H1 (cell line): ENCODE measurements at regions not wholly inside any gene's neighbourhood (a gene's known extent, or its start where the extent isn't known, plus 50 kb on each side); places are given as distances from the start of the nearest gene placed in this dataset.

ENCODE experiments used
- CTCF ChIA-PET: fragments of 300-600 bp; sonication (Branson Sonifier 250); formaldehyde crosslinking; loops from one replicate; lab custom pipeline; 2021; ENCODE audit not compliant: partially characterized antibody; lab: Charles Lee
- POLR2A ChIA-PET: fragments of 300-600 bp; sonication (Branson Sonifier 250); formaldehyde crosslinking; loops from one replicate; lab custom pipeline; 2021; ENCODE audit warnings: inconsistent platforms; ENCODE audit not compliant: partially characterized antibody; lab: Charles Lee
- DNase-seq, 2 experiments: peaks; one replicate each; pipeline versions ENCODE4 v3.0.0 to v3.0.0-alpha.2; 2010 to 2022; ENCODE audit warnings: low spot score in 2 of 2, low read depth in 1 of 2, mixed read lengths in 1 of 2
- FAIRE-seq: peaks from 2 replicates; lab custom pipeline; 2011; peaks lifted over from hg19 to GRCh38; lab: Jason Lieb, UNC
- H2AFZ ChIP-seq: 2 replicates; pipeline ENCODE4 v1.8.1; 2012; ENCODE audit warnings: low read length, inconsistent platforms
- H2AK5ac ChIP-seq: 2 replicates; pipeline ENCODE4 v1.6.1; 2013; ENCODE audit warnings: low read depth, low read length
- H2BK120ac ChIP-seq: replicated peaks from 2 replicates; pipeline ENCODE3; 2013; ENCODE audit warnings: low read depth, low read length, inconsistent platforms
- H2BK12ac ChIP-seq: 2 replicates; pipeline ENCODE4 v1.6.1; 2013; ENCODE audit warnings: low read depth, low read length
- H2BK15ac ChIP-seq: 2 replicates; pipeline ENCODE4 v1.6.1; 2013; ENCODE audit warnings: low read length
- H2BK20ac ChIP-seq: 2 replicates; pipeline ENCODE4 v1.6.1; 2013; ENCODE audit warnings: low read length
- H2BK5ac ChIP-seq: 2 replicates; pipeline ENCODE4 v1.6.1; 2013; ENCODE audit warnings: low read depth, low read length
- H3K14ac ChIP-seq: 2 replicates; pipeline ENCODE4 v1.6.1; 2013; ENCODE audit warnings: inconsistent platforms; ENCODE audit not compliant: insufficient read length
- H3K18ac ChIP-seq: 2 replicates; pipeline ENCODE4 v1.6.1; 2013; ENCODE audit warnings: low read length; ENCODE audit errors: extremely low read depth
- H3K23ac ChIP-seq: 2 replicates; pipeline ENCODE4 v1.6.1; 2013; ENCODE audit warnings: inconsistent platforms; ENCODE audit not compliant: insufficient read length
- H3K23me2 ChIP-seq: 2 replicates; pipeline ENCODE4 v1.6.1; 2013; ENCODE audit warnings: low read depth, low read length
- H3K27ac ChIP-seq: 2 replicates; pipeline ENCODE4 v1.6.1; 2011; ENCODE audit warnings: low read depth, low read length, inconsistent platforms
- H3K27me3 ChIP-seq, 4 experiments: replicated peaks in 1 of 4; 1 replicate in 1 of 4; 2 replicates in 3 of 4; pipeline versions ENCODE4 v1.6.1 to v1.8.1; 2011 to 2013; ENCODE audit warnings: low read length in 3 of 4, mild to moderate bottlenecking in 3 of 4, inconsistent platforms in 2 of 4, mixed read lengths in 2 of 4, moderate library complexity in 1 of 4; ENCODE audit not compliant: control insufficient read depth in 3 of 4, insufficient read depth in 3 of 4; ENCODE audit errors: extremely low read depth in 1 of 4
- H3K36me3 ChIP-seq, 4 experiments: 2 replicates each; pipeline versions ENCODE4 v1.6.1 to v1.8.1; 2011 to 2013; ENCODE audit warnings: mild to moderate bottlenecking in 4 of 4, low read length in 3 of 4, moderate library complexity in 2 of 4, control low read depth in 1 of 4, inconsistent platforms in 1 of 4; ENCODE audit not compliant: insufficient read depth in 4 of 4, control insufficient read depth in 2 of 4
- H3K4ac ChIP-seq: replicated peaks from 2 replicates; pipeline ENCODE3; 2013; ENCODE audit warnings: low read length, low read depth, mixed read lengths, inconsistent platforms; ENCODE audit not compliant: insufficient read length
- H3K4me1 ChIP-seq, 4 experiments: replicated peaks in 1 of 4; 1 replicate in 1 of 4; 2 replicates in 3 of 4; pipeline versions ENCODE4 v1.6.1 to v1.8.1; 2011 to 2013; ENCODE audit warnings: low read length in 3 of 4, inconsistent platforms in 2 of 4, mixed read lengths in 1 of 4; ENCODE audit not compliant: insufficient read depth in 4 of 4, control insufficient read depth in 3 of 4
- H3K4me2 ChIP-seq, 2 experiments: 2 replicates each; pipeline versions ENCODE4 v1.6.1 to v1.8.1; 2011 to 2013; ENCODE audit warnings: low read depth in 2 of 2, low read length in 2 of 2, control low read depth in 1 of 2, inconsistent platforms in 1 of 2, mild to moderate bottlenecking in 1 of 2; ENCODE audit not compliant: insufficient read depth in 1 of 2
- H3K4me3 ChIP-seq, 4 experiments: fragments of 200-600, 300-600 bp in 1 of 4; sonication (generic), shearing (Covaris generic), sonication (Bioruptor Twin) in 1 of 4; 2 replicates each; pipeline versions ENCODE4 v1.5.1 to v1.8.1; 2011 to 2016; ENCODE audit warnings: low read length in 4 of 4, low read depth in 3 of 4, control low read depth in 2 of 4, inconsistent platforms in 2 of 4, mild to moderate bottlenecking in 2 of 4, mixed read lengths in 1 of 4, moderate library complexity in 1 of 4; ENCODE audit not compliant: insufficient read depth in 2 of 4; ENCODE audit errors: extremely low read depth in 1 of 4
- H3K56ac ChIP-seq: replicated peaks from 2 replicates; pipeline ENCODE3; 2013; ENCODE audit warnings: low read depth, mild to moderate bottlenecking, mixed read lengths, low read length, inconsistent platforms; ENCODE audit not compliant: insufficient read length
- H3K79me1 ChIP-seq: 2 replicates; pipeline ENCODE4 v1.6.1; 2013; ENCODE audit warnings: low read depth, low read length, control low read depth
- H3K79me2 ChIP-seq, 2 experiments: 2 replicates each; pipeline versions ENCODE4 v1.6.1 to v1.8.1; 2012 to 2013; ENCODE audit warnings: low read length in 2 of 2, mild to moderate bottlenecking in 2 of 2, inconsistent platforms in 1 of 2; ENCODE audit not compliant: insufficient read depth in 2 of 2, control insufficient read depth in 1 of 2
- H3K9ac ChIP-seq, 4 experiments: replicated peaks in 1 of 4; 1 replicate in 1 of 4; 2 replicates in 3 of 4; pipeline versions ENCODE4 v1.6.1 to v1.8.1; 2011 to 2013; ENCODE audit warnings: low read depth in 3 of 4, low read length in 3 of 4, control low read depth in 2 of 4, mild to moderate bottlenecking in 2 of 4, moderate library complexity in 2 of 4, inconsistent platforms in 1 of 4; ENCODE audit errors: extremely low read depth in 1 of 4
- H3K9me3 ChIP-seq, 2 experiments: 2 replicates each; pipeline versions ENCODE4 v1.6.1 to v1.8.1; 2012 to 2013; ENCODE audit warnings: mild to moderate bottlenecking in 2 of 2, moderate library complexity in 2 of 2, control low read depth in 1 of 2, inconsistent platforms in 1 of 2, low read depth in 1 of 2, low read length in 1 of 2, mixed read lengths in 1 of 2; ENCODE audit not compliant: insufficient read depth in 2 of 2
- H4K20me1 ChIP-seq, 2 experiments: replicated peaks in 1 of 2; 2 replicates each; pipeline versions ENCODE3 to v1.8.1; 2011 to 2013; ENCODE audit warnings: inconsistent platforms in 2 of 2, low read length in 2 of 2, mild to moderate bottlenecking in 1 of 2; ENCODE audit not compliant: insufficient read depth in 2 of 2, control insufficient read depth in 1 of 2
- H4K5ac ChIP-seq: 2 replicates; pipeline ENCODE4 v1.6.1; 2013; ENCODE audit warnings: low read length, low read depth, mixed read lengths, inconsistent platforms; ENCODE audit not compliant: insufficient read length
- H4K8ac ChIP-seq: 2 replicates; pipeline ENCODE4 v1.8.0; 2013; ENCODE audit warnings: mild to moderate bottlenecking, moderate library complexity, low read length, inconsistent platforms; ENCODE audit not compliant: insufficient read depth; ENCODE audit errors: extremely low read depth
- H4K91ac ChIP-seq: replicated peaks from 2 replicates; pipeline ENCODE3; 2013; ENCODE audit warnings: low read length, mixed read lengths, inconsistent platforms; ENCODE audit not compliant: insufficient read length
- CHD1 ChIP-seq: IDR thresholded peaks from 2 replicates; pipeline ENCODE4 v1.6.1; 2012; ENCODE audit warnings: low read depth, low read length, improper control_type of control experiment
- HDAC6 ChIP-seq: IDR thresholded peaks from one replicate; pipeline ENCODE4 v1.7.1; 2012; ENCODE audit warnings: low read depth, mild to moderate bottlenecking, inconsistent platforms, low read length, moderate library complexity
- PHF8 ChIP-seq: fragments of 200-600 bp; sonication (generic); conservative IDR thresholded peaks from 2 replicates; pipeline ENCODE4 v1.7.1; 2012; ENCODE audit warnings: low read depth, mild to moderate bottlenecking, inconsistent platforms, low read length, moderate library complexity
- RAD21 ChIP-seq, 2 experiments: IDR thresholded peaks in 1 of 2; conservative IDR thresholded peaks in 1 of 2; 2 replicates each; pipeline ENCODE4 v1.6.1; 2011; ENCODE audit warnings: low read depth in 2 of 2, low read length in 2 of 2, improper control_type of control experiment in 1 of 2, inconsistent platforms in 1 of 2, mild to moderate bottlenecking in 1 of 2, moderate library complexity in 1 of 2
- TCF12 ChIP-seq: IDR thresholded peaks from 2 replicates; pipeline ENCODE4 v1.6.1; 2011; ENCODE audit warnings: low read depth, mild to moderate bottlenecking, low read length
- WGBS, 2 experiments: shearing (Covaris generic) in 1 of 2; methylation state at CpG; one replicate each; pipeline versions ENCODE4 v1.1.6 to v1.1.7; 2013 to 2015; ENCODE audit warnings: low lambda C conversion rate in 2 of 2, mixed read lengths in 2 of 2, inconsistent platforms in 1 of 2, low coverage in 1 of 2, missing lambda C conversion rate in 1 of 2; ENCODE audit not compliant: insufficient replicate concordance in 2 of 2, insufficient coverage in 1 of 2, insufficient read length in 1 of 2; ENCODE audit errors: extremely low coverage in 1 of 2, missing lambda C conversion rate in 1 of 2; 5-methylcytosine and 5-hydroxymethylcytosine counted together

DNA sequence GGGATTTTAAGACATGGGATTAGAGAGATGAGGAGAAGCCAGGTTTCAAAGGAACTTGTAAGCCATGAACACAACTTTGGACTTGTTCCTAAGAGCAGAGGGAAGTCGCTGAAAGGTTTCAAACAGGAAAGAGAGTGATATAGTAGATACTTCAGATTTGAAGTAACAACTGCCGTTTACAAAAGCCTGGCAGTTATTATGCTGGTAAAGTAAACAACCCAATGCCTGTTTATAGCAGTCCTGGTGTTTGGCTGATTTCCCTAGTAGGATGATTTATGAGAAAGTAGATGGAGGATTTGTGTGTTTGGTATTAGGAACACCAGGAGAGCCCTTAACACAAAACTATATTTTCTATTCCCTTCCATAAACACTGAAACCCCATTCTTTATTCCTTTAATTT lies 285.7 kb downstream of the RMST start:
- no peaks in the 10 kb centered on the region for H4K20me1 ChIP-seq
- WGBS, 2 experiments: 92% methylated on average over 2 of the region's 2 CpGs; no CpG with 5 or more reads in 1 of the 2 experiments
- no peak overlapping the region for H3K23ac ChIP-seq
- H3K9me3 ChIP-seq: no peaks in the 10 kb centered on the region
- H3K4me1 ChIP-seq: peaks cover 0 to 4% (median 0%) of the 10 kb centered on the region in 4 experiments; a peak in 1 of 7 replicates
- H3K36me3 ChIP-seq: no peaks in the 10 kb centered on the region
- no peak overlapping the region for H3K27ac ChIP-seq
- ChIA-PET CTCF (interaction anchor here (0.6 to 1.1 kb wide), 3 partner anchors 18 to 762 kb away, joined by 3 to 4 read pairs (median 3); no protein-coding TSS in a partner anchor), POLR2A (no interaction called here)
- H4K8ac ChIP-seq: no peak overlapping the region
- H3K14ac ChIP-seq: no peak overlapping the region
- H3K79me1 ChIP-seq: no peaks in the 10 kb centered on the region
- H2BK5ac ChIP-seq: no peak overlapping the region
- H2BK15ac ChIP-seq: no peak overlapping the region
- H4K5ac ChIP-seq: no peak overlapping the region
- FAIRE-seq (no peak), DNase-seq (no peak)
- H3K23me2 ChIP-seq: no peaks in the 10 kb centered on the region
- H3K27me3 ChIP-seq: no peaks in the 10 kb centered on the region
- no peak overlapping the region for H3K4ac ChIP-seq
- H2AK5ac ChIP-seq: no peak overlapping the region
- no peak overlapping the region for H3K18ac ChIP-seq
- H3K4me3 ChIP-seq: no peak overlapping the region
- H3K4me2 ChIP-seq: no peak overlapping the region
- H3K56ac ChIP-seq: no peak overlapping the region
- H4K91ac ChIP-seq: no peak overlapping the region
- H2BK12ac ChIP-seq: no peak overlapping the region
- no peak overlapping the region for H2BK120ac ChIP-seq
- H3K9ac ChIP-seq: no peak overlapping the region
- peak overlapping the region; percentile 59; the same call in 1 of the 2 replicates for H2AFZ ChIP-seq
- no peak overlapping the region for H2BK20ac ChIP-seq
- H3K79me2 ChIP-seq: no peaks in the 10 kb centered on the region
- no peak for TF ChIP-seq TCF12
- no peak for TF ChIP-seq PHF8
- TF ChIP-seq CHD1: no peak
- no peak for TF ChIP-seq RAD21 (IDR thresholded peaks at IDR 0.05 in 1 of 2, conservative IDR thresholded peaks at IDR 0.05 in 1 of 2; ENCODE audit: low read depth in 2 of 2, low read length in 2 of 2)
- no peak for TF ChIP-seq HDAC6
